ENCODE measurements at regions not wholly inside any gene's neighbourhood (a gene's known extent, or its start where the extent isn't known, plus 50 kb on each side); places are given as distances from the start of the nearest gene placed in this dataset.

DNA sequence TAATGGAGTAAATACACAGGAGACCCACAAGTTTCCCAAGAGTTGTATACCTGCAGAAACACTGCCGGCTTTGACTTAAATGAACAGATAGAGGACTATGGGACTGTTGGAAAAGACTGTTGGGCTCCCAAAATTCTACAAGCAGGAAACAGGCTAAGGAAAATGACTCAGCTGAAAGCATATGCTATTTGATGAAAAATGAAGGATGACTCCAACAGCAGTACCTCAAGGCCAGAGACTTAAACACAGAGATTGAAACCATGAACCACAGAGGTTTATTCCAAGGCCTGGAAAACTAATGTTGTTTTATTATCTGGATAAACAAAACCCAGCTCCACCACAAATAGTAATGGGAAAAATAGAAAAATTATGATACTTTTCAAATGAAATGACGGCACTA, 187.7 kb downstream of the TNFSF18 start:
- TF ChIP-seq POLR2A (IDR thresholded peaks at IDR 0.05), result no peak
- TF ChIP-seq CTCF (IDR thresholded peaks at IDR 0.05), result no peak

All from uterus (tissue), 2 donors.